ENCODE measurements at regions not wholly inside any gene's neighbourhood (a gene's known extent, or its start where the extent isn't known, plus 50 kb on each side); places are given as distances from the start of the nearest gene placed in this dataset.

DNA sequence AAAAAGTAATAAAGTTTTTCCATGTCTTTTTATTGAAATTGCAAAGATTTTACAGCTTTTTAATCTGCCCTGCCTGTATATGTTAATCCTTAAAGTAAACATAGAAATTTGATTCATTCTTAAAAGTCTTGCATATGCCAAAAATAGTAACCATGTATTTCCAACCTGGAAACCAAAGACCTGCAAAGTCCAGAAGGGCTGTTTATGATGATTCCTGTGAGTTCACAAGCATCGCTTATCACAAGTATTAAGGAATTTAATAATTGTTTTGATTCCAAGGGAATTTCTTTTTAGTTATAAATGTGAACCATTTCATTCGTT lies 199.1 kb downstream of the PTPRC start:
- H3K4me1 ChIP-seq: no peaks in the 10 kb centered on the region

DNA sequence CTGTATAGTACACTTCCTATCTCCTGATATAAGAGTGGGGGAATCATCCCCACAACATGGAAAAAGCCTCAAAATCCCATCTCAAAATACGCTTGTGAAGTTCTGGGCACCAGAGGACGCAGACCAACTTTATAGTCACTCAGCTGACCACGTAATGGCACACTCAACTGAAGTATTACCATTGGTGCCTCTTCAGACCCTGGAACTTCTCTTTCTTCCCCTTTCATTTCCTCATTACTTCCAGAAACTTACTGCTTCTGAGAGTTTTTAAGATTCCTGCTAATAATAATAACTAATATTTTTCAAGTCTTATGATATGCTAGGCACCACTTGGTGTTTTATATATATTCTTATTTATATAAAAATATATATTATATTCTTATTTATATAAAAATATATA lies 202.6 kb downstream of the PTPRC start:
- H3K27me3 ChIP-seq: no peaks in the 10 kb centered on the region
- no peaks in the 10 kb centered on the region for H3K4me1 ChIP-seq
- TF ChIP-seq POLR2A (IDR thresholded peaks at IDR 0.05): no peak
- TF ChIP-seq, protein P1, sequence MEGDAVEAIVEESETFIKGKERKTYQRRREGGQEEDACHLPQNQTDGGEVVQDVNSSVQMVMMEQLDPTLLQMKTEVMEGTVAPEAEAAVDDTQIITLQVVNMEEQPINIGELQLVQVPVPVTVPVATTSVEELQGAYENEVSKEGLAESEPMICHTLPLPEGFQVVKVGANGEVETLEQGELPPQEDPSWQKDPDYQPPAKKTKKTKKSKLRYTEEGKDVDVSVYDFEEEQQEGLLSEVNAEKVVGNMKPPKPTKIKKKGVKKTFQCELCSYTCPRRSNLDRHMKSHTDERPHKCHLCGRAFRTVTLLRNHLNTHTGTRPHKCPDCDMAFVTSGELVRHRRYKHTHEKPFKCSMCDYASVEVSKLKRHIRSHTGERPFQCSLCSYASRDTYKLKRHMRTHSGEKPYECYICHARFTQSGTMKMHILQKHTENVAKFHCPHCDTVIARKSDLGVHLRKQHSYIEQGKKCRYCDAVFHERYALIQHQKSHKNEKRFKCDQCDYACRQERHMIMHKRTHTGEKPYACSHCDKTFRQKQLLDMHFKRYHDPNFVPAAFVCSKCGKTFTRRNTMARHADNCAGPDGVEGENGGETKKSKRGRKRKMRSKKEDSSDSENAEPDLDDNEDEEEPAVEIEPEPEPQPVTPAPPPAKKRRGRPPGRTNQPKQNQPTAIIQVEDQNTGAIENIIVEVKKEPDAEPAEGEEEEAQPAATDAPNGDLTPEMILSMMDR (IDR thresholded peaks at IDR 0.05): no peak
- no peaks in the 10 kb centered on the region for H3K36me3 ChIP-seq (replicated peaks in 1 of 2; ENCODE audit: insufficient read depth in 1 of 2, low read depth in 2 of 2)
- H3K4me3 ChIP-seq: no peak overlapping the region
- no peak for ATAC-seq
- no peaks in the 10 kb centered on the region for H3K9me3 ChIP-seq
- 86 to 94% methylated on average over 3 of the region's 3 CpGs for WGBS, 2 donors
- H3K27ac ChIP-seq: no peak overlapping the region
- intact Hi-C loops (cut with DNase I): no loop called here
- DNase-seq: no peak

More for the DNA sequence above, 199.1 kb downstream of the PTPRC start:
- Histone ChIP-seq H3K27ac (no peak overlapping the region), H3K9me3 (no peaks in the 10 kb centered on the region), H3K27me3 (no peaks in the 10 kb centered on the region), H3K36me3 (replicated peaks in 1 of 2; ENCODE audit: insufficient read depth in 1 of 2, low read depth in 2 of 2) (no peaks in the 10 kb centered on the region), H3K4me3 (no peak overlapping the region)
- WGBS, 2 donors: 89 to 90% methylated on average over 2 of the region's 2 CpGs
- no peak for ATAC-seq
- intact Hi-C loops (cut with DNase I): no loop called here
- no peak for DNase-seq
- TF ChIP-seq, protein P1 (IDR thresholded peaks at IDR 0.05): no peak
- no peak for TF ChIP-seq POLR2A (IDR thresholded peaks at IDR 0.05)

DNA sequence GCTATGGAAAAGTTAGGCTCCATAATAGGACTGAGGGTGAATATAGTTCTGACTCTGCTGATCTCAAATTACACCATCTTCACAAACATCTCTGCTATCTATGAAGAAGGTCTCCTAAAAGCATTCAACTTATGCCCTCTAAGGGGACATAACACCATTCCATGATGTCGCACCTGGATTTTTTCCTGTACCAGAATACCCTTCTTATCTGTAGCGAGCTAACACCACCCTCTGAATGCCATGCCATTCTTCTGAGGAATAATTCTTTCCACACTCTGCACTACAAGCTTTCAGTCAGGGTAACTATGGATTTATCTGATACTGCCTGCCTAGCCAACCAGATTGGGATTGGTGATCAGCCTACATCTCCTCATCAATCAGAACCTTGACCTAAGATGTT lies 203.8 kb downstream of the PTPRC start:
- intact Hi-C loops (cut with DNase I): no loop called here
- 79 to 90% methylated on average over 2 of the region's 2 CpGs for WGBS, 2 donors
- TF ChIP-seq, protein P1 (IDR thresholded peaks at IDR 0.05): no peak
- no peak for TF ChIP-seq POLR2A (IDR thresholded peaks at IDR 0.05)

DNA sequence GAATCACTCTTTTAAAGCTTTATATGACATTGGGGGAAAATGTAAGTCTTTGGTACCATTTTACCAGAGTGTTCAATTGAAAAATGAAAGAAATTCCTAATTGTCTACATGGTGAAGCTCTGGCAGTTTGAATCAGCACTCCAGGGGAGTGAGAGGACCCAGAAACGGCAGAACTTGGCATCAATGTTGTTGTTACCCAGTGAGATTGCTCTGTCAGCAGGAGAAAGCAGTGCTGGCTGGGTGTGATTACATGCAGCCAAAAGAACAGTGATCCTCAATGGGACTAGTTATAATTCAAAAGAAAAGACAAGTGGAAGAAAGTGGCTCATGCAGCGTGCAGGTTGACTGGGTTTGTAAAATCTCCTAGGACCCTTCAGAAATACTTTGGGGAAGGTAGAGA lies 206.4 kb downstream of the PTPRC start:
- H3K4me3 ChIP-seq: no peak overlapping the region
- intact Hi-C loops (cut with DNase I): no loop called here
- ATAC-seq: no peak
- no peaks in the 10 kb centered on the region for H3K27me3 ChIP-seq
- no peak for DNase-seq
- WGBS, 2 donors: 70 to 72% methylated on average over 2 of the region's 2 CpGs
- H3K36me3 ChIP-seq (replicated peaks in 1 of 2; ENCODE audit: insufficient read depth in 1 of 2, low read depth in 2 of 2): no peaks in the 10 kb centered on the region
- TF ChIP-seq POLR2A (IDR thresholded peaks at IDR 0.05): no peak
- TF ChIP-seq, protein P1 (IDR thresholded peaks at IDR 0.05): no peak
- no peak overlapping the region for H3K27ac ChIP-seq
- no peaks in the 10 kb centered on the region for H3K9me3 ChIP-seq
- H3K4me1 ChIP-seq: no peaks in the 10 kb centered on the region

More for the DNA sequence above, 203.8 kb downstream of the PTPRC start:
- ATAC-seq (no peak), DNase-seq (no peak)
- Histone ChIP-seq H3K27ac (no peak overlapping the region), H3K4me3 (no peak overlapping the region), H3K9me3 (no peaks in the 10 kb centered on the region), H3K27me3 (no peaks in the 10 kb centered on the region), H3K36me3 (replicated peaks in 1 of 2; ENCODE audit: insufficient read depth in 1 of 2, low read depth in 2 of 2) (no peaks in the 10 kb centered on the region), H3K4me1 (no peaks in the 10 kb centered on the region)

DNA sequence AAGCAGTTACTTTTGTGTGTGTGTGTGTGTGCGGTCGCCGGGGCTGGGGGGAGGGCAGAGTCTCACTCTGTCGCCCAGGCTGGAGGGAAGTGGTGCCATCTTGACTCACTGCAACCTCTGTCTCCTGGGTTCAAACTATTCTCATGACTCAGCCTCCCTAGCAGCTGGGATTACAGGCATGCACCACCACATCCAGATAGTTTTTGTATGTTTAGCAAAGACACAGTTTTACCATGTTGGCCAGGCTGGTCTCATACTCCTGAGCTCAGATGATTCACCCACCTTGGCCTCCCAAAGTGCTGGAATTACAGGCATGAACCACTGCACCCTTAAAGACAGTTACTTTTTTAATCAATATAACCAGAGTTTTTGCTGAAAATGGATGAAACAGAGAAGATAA lies 207.0 kb downstream of the PTPRC start:
- 69 to 86% methylated on average over 4 of the region's 4 CpGs for WGBS, 2 donors
- TF ChIP-seq, protein P1 (IDR thresholded peaks at IDR 0.05): no peak
- no peak for TF ChIP-seq POLR2A (IDR thresholded peaks at IDR 0.05)
- H3K27me3 ChIP-seq: no peaks in the 10 kb centered on the region
- H3K36me3 ChIP-seq (replicated peaks in 1 of 2; ENCODE audit: insufficient read depth in 1 of 2, low read depth in 2 of 2): no peaks in the 10 kb centered on the region
- no peak overlapping the region for H3K27ac ChIP-seq
- no peaks in the 10 kb centered on the region for H3K9me3 ChIP-seq
- no peaks in the 10 kb centered on the region for H3K4me1 ChIP-seq
- DNase-seq (no peak), ATAC-seq (no peak)
- intact Hi-C loops (cut with DNase I): no loop called here
- no peak overlapping the region for H3K4me3 ChIP-seq
